Muscle of arm (tissue), 1 donor: ENCODE measurements at regions not wholly inside any gene's neighbourhood (a gene's known extent, or its start where the extent isn't known, plus 50 kb on each side); places are given as distances from the start of the nearest gene placed in this dataset.
"Not testable (repeated sequence)": the region's sequence is repeated elsewhere in the genome, so short reads cannot be mapped to it uniquely, and the experiment has no call there.

Experiments
- DNase-seq: peaks from one replicate; pipeline ENCODE4 v3.0.0-alpha.2; 2013

GRCh38 chr1:143784239-143784882 is 187.4 kb downstream of the FAM72C start:
- not testable (repeated sequence) for DNase-seq

DNA sequence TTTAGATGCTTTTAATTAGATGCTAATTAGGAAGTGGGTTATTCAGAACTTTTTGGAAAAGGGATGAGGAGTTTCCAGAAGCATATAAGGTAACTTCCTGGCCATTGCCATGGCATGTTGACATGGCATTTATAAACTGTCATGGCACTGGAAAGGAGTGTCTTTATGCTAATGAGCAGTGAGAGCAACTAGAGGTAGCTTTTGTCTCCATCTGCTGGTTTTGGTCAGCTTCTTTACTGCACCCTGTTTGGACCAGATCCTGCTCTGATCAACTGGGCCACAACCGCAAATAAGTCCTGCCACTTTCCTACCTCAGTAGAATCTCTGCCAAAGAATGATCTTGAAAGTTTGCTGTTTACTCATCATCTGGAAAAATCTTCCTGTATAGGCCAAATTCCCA is 193.6 kb downstream of the FAM72C start:
- not testable (repeated sequence) for DNase-seq

- not testable (repeated sequence) for DNase-seq
These were observed 207.0 kb downstream of the FAM72C start for GRCh38 chr1:143764831-143765230.

GRCh38 chr1:143760366-143760765 is 211.4 kb downstream of the FAM72C start:
- not testable (repeated sequence) for DNase-seq

GRCh38 chr1:143755961-143756360 is 215.8 kb downstream of the FAM72C start:
- DNase-seq = not testable (repeated sequence)

GRCh38 chr1:143748906-143749305 is 222.9 kb downstream of the FAM72C start:
- DNase-seq = no peak

GRCh38 chr1:143736562-143736961 is 235.2 kb downstream of the FAM72C start:
- DNase-seq = no peak

- DNase-seq = no peak
These were observed 235.9 kb downstream of the FAM72C start for GRCh38 chr1:143735764-143736461.

DNA sequence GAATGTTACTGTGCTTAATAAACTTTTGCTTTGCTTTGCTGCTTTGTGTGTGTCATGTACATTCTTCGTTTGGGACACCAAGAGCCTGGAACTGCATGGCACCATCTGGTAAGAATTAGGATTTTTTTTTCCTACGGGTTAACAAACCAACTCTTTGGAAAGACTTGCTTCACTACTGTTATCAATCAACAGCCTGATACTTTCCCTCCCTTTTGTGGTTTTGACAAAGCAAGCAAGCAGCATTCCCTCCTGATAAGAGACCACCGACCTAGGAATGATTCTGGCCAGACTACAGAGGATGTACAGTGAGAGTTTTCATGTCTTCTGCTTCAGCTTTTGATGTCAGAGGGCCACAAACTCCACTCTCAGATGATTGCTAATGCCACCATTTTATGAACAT is 237.5 kb downstream of the FAM72C start:
- not testable (repeated sequence) for DNase-seq

GRCh38 chr1:143730890-143731289 is 240.9 kb downstream of the FAM72C start:
- not testable (repeated sequence) for DNase-seq

DNA sequence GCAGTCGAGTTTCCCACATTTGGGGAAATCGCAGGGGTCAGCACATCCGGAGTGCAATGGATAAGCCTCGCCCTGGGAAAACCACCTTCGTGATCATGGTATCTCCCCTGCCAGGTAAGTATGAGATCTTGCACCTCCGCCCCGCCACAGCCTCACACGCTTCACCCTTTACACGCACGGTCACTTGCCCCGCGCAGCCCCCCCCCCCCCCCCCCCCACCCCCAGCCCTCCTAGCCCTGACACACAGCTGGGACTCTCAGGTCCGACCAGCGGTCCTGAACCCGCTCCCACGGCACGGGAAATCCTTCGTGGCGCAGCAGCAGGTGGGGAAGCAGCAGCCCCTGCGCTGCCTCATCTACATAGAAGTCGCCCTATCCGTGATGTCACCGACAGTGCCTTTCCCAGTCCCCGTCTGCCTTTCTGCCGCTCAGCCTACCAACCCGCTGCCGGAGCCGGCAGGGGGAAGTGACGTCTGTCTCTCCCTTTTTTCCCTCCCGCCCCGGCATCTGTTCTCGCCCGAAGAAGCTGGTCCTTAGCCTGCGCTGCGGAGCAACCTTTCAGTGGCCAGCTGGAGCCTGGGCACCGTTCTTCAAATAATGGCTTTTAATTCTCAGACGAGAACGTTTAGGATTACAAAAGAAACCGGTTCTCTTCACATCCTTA is 242.2 kb downstream of the FAM72C start:
- not testable (repeated sequence) for DNase-seq

DNA sequence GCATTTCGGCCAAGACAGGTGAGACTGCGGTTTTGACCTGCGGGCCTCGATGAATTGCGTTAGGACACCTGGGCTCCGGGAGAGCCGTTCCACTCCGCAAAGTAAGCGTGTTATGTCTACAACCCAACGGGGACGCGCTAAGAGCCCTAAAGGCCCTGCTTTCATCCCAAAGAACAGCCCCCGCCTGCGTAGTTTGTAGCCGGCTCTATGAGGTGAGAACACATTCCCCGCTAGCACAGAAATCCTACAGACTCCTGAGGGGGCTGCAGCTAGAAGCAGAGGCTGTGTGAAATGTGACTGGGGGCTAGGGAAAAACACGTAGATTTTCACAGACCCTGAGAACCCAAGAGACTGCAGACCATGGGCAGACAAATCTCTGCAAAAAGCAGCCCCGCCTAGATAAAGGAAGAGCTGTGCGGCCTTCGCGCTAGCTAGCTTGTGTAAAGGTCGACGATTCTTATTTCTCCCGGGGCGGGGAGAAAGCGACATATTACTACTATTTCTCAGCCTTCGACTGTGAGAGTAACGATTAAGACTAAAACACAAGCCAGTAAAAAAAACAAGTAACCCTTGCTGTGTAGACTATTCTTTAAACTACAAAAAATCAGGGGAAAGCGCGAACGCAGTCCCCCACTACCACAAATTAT is 242.9 kb downstream of the FAM72C start:
- DNase-seq = not testable (repeated sequence)

GRCh38 chr1:143727263-143727662 is 244.5 kb downstream of the FAM72C start:
- no peak for DNase-seq

GRCh38 chr1:143721024-143721373 is 250.8 kb downstream of the FAM72C start:
- DNase-seq = no peak

DNA sequence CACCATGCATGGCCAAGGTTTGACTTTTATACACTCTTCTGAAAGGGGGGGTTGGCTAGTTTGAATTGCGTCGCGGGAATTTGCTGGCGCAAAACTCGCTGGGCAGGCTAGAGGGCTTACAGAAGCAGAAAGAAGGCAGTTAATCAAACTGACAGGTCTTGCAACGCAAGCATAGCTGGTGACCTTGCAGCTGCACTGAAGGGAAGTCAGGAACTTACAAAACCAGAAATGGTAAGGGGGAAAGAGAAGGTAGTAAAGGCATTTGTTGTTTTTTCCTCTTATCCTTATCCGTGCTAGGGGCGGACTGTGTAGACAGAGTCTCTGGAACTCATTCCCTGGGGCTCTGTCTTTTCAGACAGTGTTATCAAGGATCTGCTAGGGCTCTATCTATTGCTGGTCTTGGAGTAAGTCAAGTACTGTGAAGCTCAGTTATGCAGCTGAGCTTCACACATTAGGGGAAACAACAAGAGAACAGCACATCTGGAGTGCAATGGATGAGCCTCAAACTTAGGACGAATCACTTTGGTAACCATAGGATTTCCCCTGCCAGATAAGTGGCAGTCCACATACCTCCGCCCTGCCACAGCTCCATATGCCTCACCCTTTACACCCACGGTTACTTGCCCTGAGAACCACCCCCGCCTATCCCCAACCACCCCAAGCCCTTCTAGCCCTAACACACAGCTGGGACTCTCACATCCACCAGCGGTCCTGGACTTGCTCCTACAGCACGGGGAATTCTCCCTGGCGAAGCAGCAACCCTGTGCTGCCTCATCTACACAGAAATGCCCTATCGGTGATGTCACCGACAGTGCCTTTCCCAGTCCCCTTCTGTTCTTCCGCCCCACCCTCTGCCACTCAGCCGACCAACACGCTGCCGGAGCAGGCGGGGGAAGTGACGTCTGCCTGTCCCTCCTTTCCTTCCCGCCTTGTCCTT is 251.4 kb downstream of the FAM72C start:
- no peak for DNase-seq

DNA sequence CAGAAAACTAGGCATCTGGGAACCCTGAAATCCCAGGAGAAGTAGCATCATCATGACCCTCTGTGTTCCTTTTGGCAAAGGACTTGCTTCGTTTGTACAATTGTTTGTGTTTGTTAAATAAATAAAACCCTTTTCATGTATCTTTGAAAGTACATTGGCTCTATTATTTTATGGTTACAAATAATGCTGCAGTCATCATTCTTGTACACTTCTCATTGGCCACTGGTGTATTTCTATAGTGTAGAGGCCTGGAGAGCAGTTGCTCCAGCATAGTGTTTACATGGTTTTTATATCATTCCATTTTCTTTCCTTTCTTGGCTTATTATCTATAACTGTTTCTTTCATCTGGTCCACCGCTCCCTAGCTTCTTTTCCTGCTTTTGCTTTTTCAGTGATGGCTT is 253.3 kb downstream of the FAM72C start:
- DNase-seq = no peak

GRCh38 chr1:143718021-143718420 is 253.8 kb downstream of the FAM72C start:
- DNase-seq = no peak

GRCh38 chr1:143717434-143717833 is 254.4 kb downstream of the FAM72C start:
- no peak for DNase-seq

- not testable (repeated sequence) for DNase-seq
These were observed 256.9 kb downstream of the FAM72C start for GRCh38 chr1:143714913-143715312.

DNA sequence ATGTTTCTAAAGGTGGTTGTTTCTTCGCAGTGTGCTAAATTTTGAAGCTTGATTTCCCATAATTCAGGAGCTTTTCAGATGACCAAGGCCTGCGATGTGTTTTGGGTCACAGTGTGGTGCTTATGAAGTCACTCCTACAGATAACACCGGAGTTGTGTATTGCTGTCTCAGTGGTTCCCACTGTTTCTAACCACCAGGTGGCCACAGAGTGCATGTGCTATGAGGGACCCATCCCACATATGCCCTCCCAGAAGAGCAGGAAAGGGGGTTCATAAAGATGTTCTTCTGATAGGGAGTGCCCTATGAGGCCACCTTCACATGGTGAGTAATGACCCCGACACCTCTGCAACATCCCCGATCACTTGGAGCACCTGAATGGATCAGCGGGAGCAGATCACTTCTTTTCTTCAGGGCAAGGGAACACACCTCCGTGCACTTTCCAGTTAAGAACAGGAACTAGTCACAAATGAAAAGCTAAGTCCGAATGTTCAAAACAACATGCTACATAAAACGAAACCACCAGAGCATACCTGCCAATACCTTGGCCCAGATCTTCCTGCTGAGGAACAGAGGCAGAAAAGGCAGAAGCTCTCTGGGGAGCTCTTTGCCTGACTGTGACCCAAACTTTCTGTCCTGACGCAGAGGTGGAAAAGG is 262.1 kb downstream of the FAM72C start:
- not testable (repeated sequence) for DNase-seq

GRCh38 chr1:143702739-143703138 is 269.0 kb downstream of the FAM72C start:
- DNase-seq = not testable (repeated sequence)
